ENCODE measurements at regions not wholly inside any gene's neighbourhood (a gene's known extent, or its start where the extent isn't known, plus 50 kb on each side); places are given as distances from the start of the nearest gene placed in this dataset.

- no peak for DNase-seq (ENCODE audit: low spot score)
Measured at GRCh38 chr2:105652014-105652796, 92.5 kb upstream of the NCK2 start.

- DNase-seq (ENCODE audit: low spot score), result no peak
Measured at GRCh38 chr2:105649534-105649933, 95.2 kb upstream of the NCK2 start.

GRCh38 chr2:105647731-105648130, 97.0 kb upstream of the NCK2 start:
- DNase-seq (ENCODE audit: low spot score), result no peak

- DNase-seq (ENCODE audit: low spot score), result no peak
Measured at GRCh38 chr2:105646774-105647076, 98.0 kb upstream of the NCK2 start.

GRCh38 chr2:105645938-105646773, 98.6 kb upstream of the NCK2 start:
- DNase-seq (ENCODE audit: low spot score), result no peak

- no peak for DNase-seq (ENCODE audit: low spot score)
Measured at GRCh38 chr2:105645031-105645937, 99.4 kb upstream of the NCK2 start.

- no peak for DNase-seq (ENCODE audit: low spot score)
Measured at GRCh38 chr2:105644174-105644980, 100.3 kb upstream of the NCK2 start.

- no peak for DNase-seq (ENCODE audit: low spot score)
Measured at GRCh38 chr2:105643405-105644173, 101.1 kb upstream of the NCK2 start.

GRCh38 chr2:105641389-105641811, 103.3 kb upstream of the NCK2 start:
- DNase-seq (ENCODE audit: low spot score), result no peak

GRCh38 chr2:105640246-105640645, 104.5 kb upstream of the NCK2 start:
- no peak for DNase-seq (ENCODE audit: low spot score)

- no peak for DNase-seq (ENCODE audit: low spot score)
Measured at GRCh38 chr2:105636109-105636740, 108.5 kb upstream of the NCK2 start.

- no peak for DNase-seq (ENCODE audit: low spot score)
Measured at GRCh38 chr2:105635564-105635963, 109.1 kb upstream of the NCK2 start.

- DNase-seq (ENCODE audit: low spot score), result no peak
Measured at GRCh38 chr2:105634198-105634597, 110.5 kb upstream of the NCK2 start.

GRCh38 chr2:105631922-105632321, 112.8 kb upstream of the NCK2 start:
- DNase-seq (ENCODE audit: low spot score), result no peak

GRCh38 chr2:105631011-105631410, 113.7 kb upstream of the NCK2 start:
- DNase-seq (ENCODE audit: low spot score), result no peak

GRCh38 chr2:105629634-105630033, 115.1 kb upstream of the NCK2 start:
- DNase-seq (ENCODE audit: low spot score), result no peak

GRCh38 chr2:105627534-105627933, 117.2 kb upstream of the NCK2 start:
- DNase-seq (ENCODE audit: low spot score), result no peak

- no peak for DNase-seq (ENCODE audit: low spot score)
Measured at GRCh38 chr2:105626966-105627340, 117.8 kb upstream of the NCK2 start.

GRCh38 chr2:105626212-105626965, 118.3 kb upstream of the NCK2 start:
- DNase-seq (ENCODE audit: low spot score), result no peak

GRCh38 chr2:105625632-105626031, 119.1 kb upstream of the NCK2 start:
- DNase-seq (ENCODE audit: low spot score), result no peak

Data from activated CD4-positive, alpha-beta T cell treated with anti-CD3 and anti-CD28 coated beads, Interleukin-2, Interleukin-4, amounts not matched to agents 100 ng/mL and 50 ng/mL, durations not matched to agents 16 hours and 8 hours (primary cell).